ENCODE measurements at regions not wholly inside any gene's neighbourhood (a gene's known extent, or its start where the extent isn't known, plus 50 kb on each side); places are given as distances from the start of the nearest gene placed in this dataset.

GRCh38 chr5:163260961-163261360 is 176.4 kb upstream of the CCNG1 start:
- TF ChIP-seq CTCF (conservative IDR thresholded peaks at IDR 0.05 in 1 of 2, IDR thresholded peaks at IDR 0.05 in 1 of 2; ENCODE audit: low read depth in 1 of 2, low read length in 2 of 2) (no peak), EZH2 (IDR thresholded peaks at IDR 0.05; ENCODE audit: low read length, missing control alignments) (no peak)
